Liver (tissue), 8 donors: ENCODE measurements at regions not wholly inside any gene's neighbourhood (a gene's known extent, or its start where the extent isn't known, plus 50 kb on each side); places are given as distances from the start of the nearest gene placed in this dataset.

Source experiments
- DNase-seq: peaks from one replicate; pipeline ENCODE4 v3.0.0-alpha.2; 2017; ENCODE audit warnings: low spot score
- H3K27ac ChIP-seq, 2 donors: one replicate each; pipeline ENCODE4 v1.7.0; 2013; ENCODE audit warnings: inconsistent platforms in 2 of 2, low read length in 2 of 2, control low read depth in 1 of 2, low read depth in 1 of 2, mild to moderate bottlenecking in 1 of 2
- H3K27me3 ChIP-seq, 4 donors: one replicate each; pipeline versions ENCODE4 v1.6.1 to v1.7.0; 2013; ENCODE audit warnings: low read length in 3 of 4, inconsistent platforms in 1 of 4, mild to moderate bottlenecking in 1 of 4, moderate library complexity in 1 of 4; ENCODE audit not compliant: control insufficient read depth in 4 of 4, insufficient read depth in 4 of 4
- H3K36me3 ChIP-seq, 4 donors: one replicate each; pipeline versions ENCODE4 v1.6.1 to v1.7.0; 2013; ENCODE audit warnings: low read length in 3 of 4, mild to moderate bottlenecking in 3 of 4, low read depth in 1 of 4, moderate library complexity in 1 of 4; ENCODE audit not compliant: control insufficient read depth in 4 of 4, insufficient read depth in 3 of 4
- H3K4me1 ChIP-seq, 4 donors: one replicate each; pipeline versions ENCODE4 v1.6.1 to v1.7.0; 2013; ENCODE audit warnings: low read length in 3 of 4, mild to moderate bottlenecking in 3 of 4, moderate library complexity in 1 of 4; ENCODE audit not compliant: control insufficient read depth in 4 of 4, insufficient read depth in 4 of 4
- H3K4me3 ChIP-seq, 3 donors: one replicate each; pipeline versions ENCODE4 v1.6.1 to v1.7.0; 2013; ENCODE audit warnings: low read length in 3 of 3, control low read depth in 1 of 3, low read depth in 1 of 3, mild to moderate bottlenecking in 1 of 3
- H3K9ac ChIP-seq, 2 donors: one replicate each; pipeline ENCODE4 v1.7.0; 2013; ENCODE audit warnings: low read length in 2 of 2, mild to moderate bottlenecking in 2 of 2, moderate library complexity in 2 of 2, control low read depth in 1 of 2, low read depth in 1 of 2
- H3K9me3 ChIP-seq, 4 donors: one replicate each; pipeline versions ENCODE4 v1.6.1 to v1.7.0; 2013; ENCODE audit warnings: low read length in 3 of 4; ENCODE audit not compliant: control insufficient read depth in 4 of 4
- ATF3 ChIP-seq: IDR thresholded peaks from 2 replicates; pipeline ENCODE4 v1.6.1; 2016; ENCODE audit warnings: antibody characterized with exemption
- CTCF ChIP-seq: fragments of 150-350 bp; IDR thresholded peaks from 2 replicates; pipeline ENCODE4 v1.5.1; 2017; ENCODE audit warnings: improper control_type of control experiment, low read depth, low read length; ENCODE audit not compliant: missing input control
- EGR1 ChIP-seq, 2 donors: IDR thresholded peaks; 2 replicates each; pipeline ENCODE4 v1.6.1; 2016 to 2018; ENCODE audit warnings: antibody characterized with exemption in 2 of 2, low read depth in 2 of 2
- FOXA1 ChIP-seq: IDR thresholded peaks from 2 replicates; pipeline ENCODE4 v1.6.1; 2016; ENCODE audit warnings: antibody characterized with exemption
- FOXA2 ChIP-seq: IDR thresholded peaks from 2 replicates; pipeline ENCODE4 v1.6.1; 2016; ENCODE audit warnings: antibody characterized with exemption
- GABPA ChIP-seq, 2 donors: IDR thresholded peaks in 1 of 2; conservative IDR thresholded peaks in 1 of 2; 2 replicates each; pipeline ENCODE4 v1.6.1; 2016; ENCODE audit warnings: antibody characterized with exemption in 2 of 2, mild to moderate bottlenecking in 1 of 2, moderate library complexity in 1 of 2
- HNF4A ChIP-seq, 2 donors: conservative IDR thresholded peaks; 2 replicates each; pipeline ENCODE4 v1.6.1; 2016; ENCODE audit warnings: antibody characterized with exemption in 2 of 2, mild to moderate bottlenecking in 2 of 2
- HNF4G ChIP-seq: IDR thresholded peaks from 2 replicates; pipeline ENCODE4 v1.6.1; 2016; ENCODE audit warnings: antibody characterized with exemption
- JUND ChIP-seq, 2 donors: IDR thresholded peaks; 2 replicates each; pipeline ENCODE4 v1.6.1; 2016; ENCODE audit warnings: antibody characterized with exemption in 2 of 2
- MAX ChIP-seq: IDR thresholded peaks from 2 replicates; pipeline ENCODE4 v1.6.1; 2016; ENCODE audit warnings: antibody characterized with exemption
- NR2F2 ChIP-seq: IDR thresholded peaks from 2 replicates; pipeline ENCODE4 v1.6.1; 2016; ENCODE audit warnings: antibody characterized with exemption
- RAD21 ChIP-seq, 2 donors: IDR thresholded peaks; 2 replicates each; pipeline ENCODE4 v1.6.1; 2016; ENCODE audit warnings: antibody characterized with exemption in 2 of 2, mild to moderate bottlenecking in 2 of 2
- REST ChIP-seq: IDR thresholded peaks from 2 replicates; pipeline ENCODE4 v1.6.1; 2016; ENCODE audit warnings: antibody characterized with exemption, mild to moderate bottlenecking
- RXRA ChIP-seq, 2 donors: IDR thresholded peaks; 2 replicates each; pipeline ENCODE4 v1.6.1; 2017 to 2018; ENCODE audit warnings: antibody characterized with exemption in 2 of 2, mild to moderate bottlenecking in 1 of 2
- SP1 ChIP-seq: IDR thresholded peaks from 2 replicates; pipeline ENCODE4 v1.6.1; 2018; ENCODE audit warnings: antibody characterized with exemption, mild to moderate bottlenecking
- TAF1 ChIP-seq: conservative IDR thresholded peaks from 2 replicates; pipeline ENCODE4 v1.6.1; 2016; ENCODE audit warnings: antibody characterized with exemption, mild to moderate bottlenecking
- YY1 ChIP-seq: IDR thresholded peaks from 2 replicates; pipeline ENCODE4 v1.6.1; 2016; ENCODE audit warnings: antibody characterized with exemption, mild to moderate bottlenecking
- ZBTB33 ChIP-seq: IDR thresholded peaks from 2 replicates; pipeline ENCODE4 v1.6.1; 2016; ENCODE audit warnings: antibody characterized with exemption
- WGBS: extraction: QIAGEN DNeasy Blood & Tissue Kit; methylation state at CpG from one replicate; pipeline ENCODE4 v1.1.7; 2013; 5-methylcytosine and 5-hydroxymethylcytosine counted together
- donor health status: healthy.
- donor health status: healthy.
- donor health status: healthy.
- donor health status: healthy.
- donor health status: healthy.

- 96% methylated on average over 6 of the region's 6 CpGs for WGBS
- no peak overlapping the region for H3K4me3 ChIP-seq
- no peaks in the 10 kb centered on the region for H3K36me3 ChIP-seq
- H3K9me3 ChIP-seq, result no peaks in the 10 kb centered on the region
- H3K27ac ChIP-seq, result no peak overlapping the region
- no peak for DNase-seq
- no peak overlapping the region for H3K9ac ChIP-seq
- H3K27me3 ChIP-seq, result no peaks in the 10 kb centered on the region
- peaks cover under 1 to 8% (median 6%) of the 10 kb centered on the region in 4 donors for H3K4me1 ChIP-seq
- TF ChIP-seq MAX (no peak), SP1 (no peak), RAD21 (IDR thresholded peaks at IDR 0.05) (no peak), HNF4A (conservative IDR thresholded peaks at IDR 0.05) (no peak), JUND (IDR thresholded peaks at IDR 0.05) (no peak), RXRA (IDR thresholded peaks at IDR 0.05) (no peak), NR2F2 (no peak), YY1 (no peak), EGR1 (IDR thresholded peaks at IDR 0.05; ENCODE audit: low read depth in 2 of 2) (no peak), REST (no peak), GABPA (IDR thresholded peaks at IDR 0.05 in 1 of 2, conservative IDR thresholded peaks at IDR 0.05 in 1 of 2) (no peak), FOXA2 (no peak), ZBTB33 (no peak), CTCF (no peak), ATF3 (no peak), FOXA1 (no peak), HNF4G (no peak), TAF1 (no peak)
These were observed 210.8 kb upstream of the RASGEF1B start for GRCh38 chr4:81682492-81682891.

- Histone ChIP-seq H3K27ac (no peak overlapping the region), H3K9me3 (no peaks in the 10 kb centered on the region), H3K27me3 (no peaks in the 10 kb centered on the region), H3K36me3 (no peaks in the 10 kb centered on the region), H3K9ac (no peak overlapping the region), H3K4me1 (peaks cover 0 to 1% (median under 1%) of the 10 kb centered on the region in 4 donors), H3K4me3 (no peak overlapping the region)
- WGBS, result 90% methylated on average over 3 of the region's 3 CpGs
- TF ChIP-seq HNF4G, result no peak
- no peak for TF ChIP-seq REST
- TF ChIP-seq RAD21 (IDR thresholded peaks at IDR 0.05), result no peak
- no peak for TF ChIP-seq TAF1
- TF ChIP-seq CTCF, result no peak
- no peak for DNase-seq
These were observed 207.6 kb upstream of the RASGEF1B start for GRCh38 chr4:81679315-81679714.
